Femur (tissue), 1 donor: ENCODE measurements at regions not wholly inside any gene's neighbourhood (a gene's known extent, or its start where the extent isn't known, plus 50 kb on each side); places are given as distances from the start of the nearest gene placed in this dataset.
"Not testable (repeated sequence)": the region's sequence is repeated elsewhere in the genome, so short reads cannot be mapped to it uniquely, and the experiment has no call there.

ENCODE experiments used
- DNase-seq: peaks from one replicate; pipeline ENCODE4 v3.0.0-alpha.2; 2017

GRCh38 chr2:16195681-16196070, 255.3 kb downstream of the MYCN start:
- no peak for DNase-seq

DNA sequence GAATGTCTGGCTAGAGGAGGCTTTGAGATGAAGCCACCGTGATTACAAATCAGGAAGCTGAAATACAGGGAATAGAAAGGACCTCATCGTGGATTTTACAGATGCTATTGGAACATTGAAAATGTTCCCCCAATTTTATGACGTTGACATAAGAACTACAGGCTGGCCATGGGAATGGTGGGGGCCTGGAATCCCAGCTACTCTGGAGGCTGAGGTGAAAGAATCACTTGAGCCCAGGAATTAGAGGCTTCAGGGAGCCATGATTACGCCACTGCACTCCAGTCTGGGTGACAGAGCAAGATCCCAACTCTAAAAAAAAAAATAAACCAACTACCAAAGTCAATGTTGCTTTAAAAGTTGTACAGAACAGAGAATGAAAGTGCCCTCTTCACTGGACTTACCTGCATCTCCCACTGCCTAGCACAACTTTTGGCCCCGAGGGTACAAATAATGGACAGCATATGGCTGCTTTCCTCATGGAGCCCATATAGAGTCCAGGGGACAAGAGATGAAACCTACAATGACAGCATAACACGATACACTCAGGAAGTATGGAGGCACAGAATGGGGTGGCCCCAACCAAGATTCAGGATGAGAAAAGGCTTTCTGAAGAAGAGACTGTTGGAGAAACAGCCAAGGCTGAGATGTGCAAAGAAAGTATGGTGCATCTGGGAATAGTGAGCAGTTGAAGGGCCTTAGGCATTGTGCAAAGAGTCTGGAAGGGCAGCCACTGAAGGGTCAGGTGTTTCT, 254.8 kb downstream of the MYCN start:
- no peak for DNase-seq

DNA sequence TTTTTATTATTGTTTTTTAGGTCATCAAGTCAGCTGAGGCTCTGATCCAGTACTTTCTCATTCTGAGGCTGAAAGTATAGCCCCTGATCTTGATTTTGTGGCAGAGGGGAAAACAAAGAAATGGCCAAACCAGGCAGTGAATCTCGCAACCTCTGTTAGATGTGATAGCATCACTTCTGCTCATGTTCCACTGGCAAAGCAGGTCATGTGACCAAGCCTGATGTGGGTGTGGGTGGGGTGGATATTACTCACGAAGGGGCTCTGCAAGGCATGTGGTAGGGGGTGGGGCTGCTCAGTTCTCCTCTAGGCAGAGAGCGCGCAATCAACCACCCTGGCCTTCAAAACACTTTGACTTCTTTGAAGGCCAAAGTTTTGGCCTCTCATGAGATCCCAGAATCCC, 254.2 kb downstream of the MYCN start:
- DNase-seq: no peak

DNA sequence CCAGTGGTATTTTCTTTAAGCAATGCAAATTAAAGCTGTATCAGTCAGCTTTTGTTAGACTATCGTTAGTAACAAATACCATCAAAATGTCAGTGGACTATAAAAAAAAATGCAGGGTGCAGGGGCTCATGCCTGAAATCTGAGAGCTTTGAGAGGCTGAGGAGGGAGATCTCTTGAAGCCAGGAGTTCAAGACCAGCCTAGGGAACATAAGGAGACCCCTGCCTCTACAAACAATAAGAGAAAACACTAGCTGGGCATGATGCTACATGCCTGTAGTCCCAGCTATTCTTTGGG, 253.7 kb downstream of the MYCN start:
- DNase-seq: no peak

DNA sequence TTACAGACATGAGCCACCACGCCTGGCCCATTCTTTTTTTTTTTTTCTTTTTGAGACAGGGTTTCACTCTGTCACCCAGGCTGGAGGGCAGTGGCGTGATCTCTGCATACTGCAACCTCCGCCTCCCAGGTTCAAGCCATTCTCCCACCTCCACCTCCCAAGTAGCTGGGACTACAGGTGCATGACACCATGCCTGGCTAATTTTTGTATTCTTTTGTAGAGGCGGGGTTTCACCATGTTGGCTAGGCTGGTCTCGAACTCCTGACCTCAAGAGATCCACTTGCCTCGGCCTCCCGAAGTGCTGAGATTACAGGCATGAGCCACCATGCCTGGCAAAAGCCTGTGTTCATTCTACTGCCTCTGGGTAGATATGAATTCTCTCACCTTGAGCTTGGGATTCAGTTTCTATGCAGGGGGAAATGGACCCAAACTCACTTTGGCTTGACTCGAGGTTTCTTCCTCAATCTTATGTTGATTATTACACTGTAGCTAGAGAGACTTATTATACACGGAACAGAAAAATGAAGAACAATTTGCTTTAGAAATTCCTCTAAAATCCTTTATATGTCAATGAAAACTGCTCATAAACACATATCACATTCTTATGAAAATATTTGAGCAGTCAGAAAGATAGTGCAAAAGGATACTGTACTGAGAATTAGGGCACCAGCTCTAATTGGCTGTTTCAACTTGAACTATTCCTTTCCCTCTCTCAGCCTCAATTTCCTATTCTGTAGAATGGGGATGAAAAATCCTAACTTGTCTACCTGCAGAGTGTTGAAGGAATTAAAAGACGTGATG, 252.3 kb downstream of the MYCN start:
- DNase-seq: no peak

DNA sequence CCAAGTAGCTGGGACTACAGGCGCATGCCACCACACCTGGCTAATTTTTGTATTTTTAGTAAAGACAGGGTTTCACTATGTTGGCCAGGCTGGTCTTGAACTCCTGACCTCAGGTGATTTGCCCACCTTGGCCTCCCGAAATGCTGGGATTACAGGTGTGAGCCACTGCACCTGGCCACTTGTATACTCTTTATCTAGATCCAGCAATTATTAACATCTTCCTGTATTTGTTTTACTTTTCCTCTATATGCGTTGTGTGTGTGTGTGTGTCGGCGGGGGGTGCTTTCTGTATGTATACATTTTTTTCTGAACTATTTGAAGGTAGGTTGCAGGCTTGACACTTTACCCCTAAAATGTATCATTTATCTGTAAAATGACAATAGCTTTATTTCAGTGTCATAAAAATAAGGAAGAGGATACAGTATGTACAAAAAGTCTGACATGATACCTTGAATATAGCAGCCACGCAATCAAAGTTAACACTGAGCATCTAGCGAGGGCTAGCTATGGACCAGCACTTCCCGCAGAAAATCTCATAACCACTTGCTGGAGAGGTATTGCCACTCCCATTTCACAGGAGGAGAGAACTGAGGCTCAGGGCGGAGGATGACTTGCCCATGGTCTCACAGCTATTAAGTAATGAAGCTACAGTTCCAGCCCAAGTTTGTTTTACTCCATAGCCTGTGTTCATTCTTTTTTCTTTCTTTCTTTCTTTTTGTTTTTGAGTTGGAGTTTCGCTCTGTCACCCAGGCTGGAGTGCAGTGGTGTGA, 251.3 kb downstream of the MYCN start:
- DNase-seq: no peak

GRCh38 chr2:16190446-16191270, 250.3 kb downstream of the MYCN start:
- no peak for DNase-seq

DNA sequence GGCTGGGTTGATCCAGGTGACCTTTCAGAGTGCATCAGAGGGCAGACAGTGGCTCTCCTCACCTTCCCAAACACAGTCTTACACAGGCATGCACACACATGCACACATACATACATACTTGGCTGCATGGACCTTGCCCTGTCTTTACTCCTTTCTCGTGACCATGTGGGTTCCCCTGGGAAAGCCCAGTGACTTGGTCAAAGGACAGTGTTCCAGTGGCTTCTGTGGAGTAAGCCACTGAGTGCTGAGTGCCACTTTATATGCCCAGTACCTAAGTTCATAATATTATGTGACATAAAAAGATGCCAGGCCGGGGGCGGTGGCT, 249.4 kb downstream of the MYCN start:
- no peak for DNase-seq

DNA sequence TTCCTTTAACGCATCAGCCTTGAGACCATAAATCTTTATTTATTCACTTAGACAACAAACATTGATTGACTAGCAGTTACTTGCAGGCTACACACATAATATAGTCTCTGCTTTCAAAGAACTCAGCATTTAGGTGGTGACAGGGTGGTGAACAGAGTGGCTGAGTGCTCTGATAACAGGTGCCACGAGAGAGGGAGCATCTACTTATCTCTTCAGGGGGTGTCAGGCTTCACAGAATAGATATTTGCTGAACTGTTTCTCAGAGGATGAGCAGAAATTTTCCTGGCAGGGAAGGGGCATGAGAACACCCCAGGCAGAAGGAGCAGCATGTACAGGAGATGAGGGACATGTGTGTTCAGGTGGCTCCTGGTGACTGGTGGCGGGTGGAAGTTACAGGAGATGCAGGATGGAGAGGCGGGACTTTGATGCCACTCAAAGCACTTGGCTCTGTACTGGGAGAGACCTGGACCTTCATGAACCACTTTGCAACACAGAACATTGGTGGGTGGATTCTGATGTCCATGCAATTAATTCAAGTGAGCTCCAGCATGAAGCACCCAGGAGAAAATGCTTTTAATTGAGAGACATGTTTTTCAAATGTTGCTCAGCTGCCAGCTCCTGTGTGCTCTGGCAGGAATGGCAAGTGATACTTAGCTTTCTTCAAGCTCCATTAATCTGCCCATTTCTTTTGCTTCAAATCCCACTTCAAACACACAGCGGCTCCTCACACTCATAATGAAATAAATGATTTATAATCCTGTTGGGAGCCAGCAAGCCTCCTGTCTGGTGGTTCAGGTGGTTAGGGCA, 248.9 kb downstream of the MYCN start:
- no peak for DNase-seq

- DNase-seq: no peak
Observed at GRCh38 chr2:16188261-16188890, 248.0 kb downstream of the MYCN start.

GRCh38 chr2:16187482-16187817, 247.1 kb downstream of the MYCN start:
- no peak for DNase-seq

GRCh38 chr2:16186661-16187481, 246.5 kb downstream of the MYCN start:
- DNase-seq: no peak

DNA sequence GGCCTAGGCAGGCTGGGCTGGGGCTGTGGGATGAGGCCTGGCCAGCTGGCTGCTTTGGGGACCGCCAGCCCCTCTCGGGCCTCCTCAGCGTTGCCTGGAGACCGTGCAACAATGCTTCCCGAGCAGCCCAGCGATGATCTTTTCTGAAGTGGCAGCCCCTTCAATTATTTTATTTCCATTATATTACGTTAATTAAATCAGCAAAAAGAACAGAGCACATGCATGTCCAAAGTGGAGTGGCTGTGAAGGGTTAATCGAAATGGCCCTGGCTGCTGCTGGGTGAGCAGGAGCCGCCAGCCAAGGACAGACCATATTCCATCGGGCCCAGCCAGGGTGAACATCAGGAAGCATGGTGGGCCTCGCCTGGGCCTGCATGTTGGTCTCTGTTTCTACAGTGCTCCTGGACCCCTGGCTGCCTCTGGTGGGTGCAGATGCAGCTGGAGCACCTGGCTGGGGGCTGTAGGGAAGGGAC, 245.5 kb downstream of the MYCN start:
- no peak for DNase-seq

GRCh38 chr2:16184945-16185660, 244.8 kb downstream of the MYCN start:
- no peak for DNase-seq

DNA sequence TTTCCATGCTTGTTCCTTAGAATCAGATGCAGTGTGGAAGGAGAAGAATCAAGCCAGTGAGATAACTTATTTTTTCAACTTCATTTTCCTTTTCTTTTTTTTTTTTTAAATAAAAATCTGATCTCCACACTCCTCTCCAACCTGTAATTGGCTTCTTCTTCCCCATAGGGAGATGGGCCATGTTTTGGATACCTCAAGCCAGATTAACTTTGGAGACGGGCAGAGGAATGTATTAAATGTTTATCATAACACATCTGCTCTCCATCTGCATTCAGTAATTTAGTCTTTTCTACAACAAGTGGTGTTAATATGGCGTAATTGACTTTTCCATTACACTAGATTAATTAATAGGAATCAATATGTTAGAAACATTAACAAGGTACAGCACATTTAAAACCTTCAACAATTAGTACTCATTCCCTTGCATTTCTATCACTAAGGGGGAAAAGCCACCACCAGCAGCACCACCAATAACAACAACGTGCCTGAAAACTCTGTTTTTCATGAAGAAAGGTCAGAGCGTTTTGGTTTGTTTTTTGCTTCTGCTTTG, 244.1 kb downstream of the MYCN start:
- no peak for DNase-seq

DNA sequence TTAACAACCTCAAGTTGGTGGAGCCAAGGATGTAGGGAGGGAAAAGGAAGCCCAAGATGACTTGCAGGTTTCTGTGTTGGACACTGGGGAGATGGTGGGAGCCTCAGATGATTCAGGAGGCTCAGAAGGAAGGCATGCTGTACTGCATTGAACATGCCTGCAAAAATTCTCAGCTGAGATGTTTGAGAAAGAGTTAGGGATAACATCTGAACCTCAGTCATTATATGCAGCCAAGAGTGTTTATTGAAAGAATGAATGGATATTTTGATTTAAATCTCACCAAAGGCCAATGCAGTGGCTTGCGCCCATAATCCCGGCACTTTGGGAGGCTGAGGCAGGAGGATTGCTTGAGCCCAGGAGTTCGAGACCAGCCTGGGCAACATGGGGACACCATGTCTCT, 243.0 kb downstream of the MYCN start:
- no peak for DNase-seq

DNA sequence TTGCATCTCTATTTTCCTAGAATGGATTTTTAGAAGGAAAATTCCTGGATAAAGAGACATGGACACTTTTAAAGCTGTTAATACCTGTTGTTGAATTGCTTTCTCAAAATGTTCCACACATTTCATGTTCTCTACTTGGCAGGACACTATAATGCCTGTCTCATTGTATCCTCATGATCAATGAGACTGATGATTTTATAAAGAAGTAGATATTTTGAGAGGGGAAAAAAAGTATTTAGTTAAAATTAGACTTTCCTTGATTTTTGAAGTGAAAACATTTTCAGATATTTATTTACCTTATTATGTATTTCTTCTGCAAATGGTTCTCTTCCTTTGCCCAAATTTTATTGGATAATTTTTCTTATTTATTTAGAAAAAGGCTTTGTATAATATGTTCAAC, 242.5 kb downstream of the MYCN start:
- DNase-seq: no peak

- not testable (repeated sequence) for DNase-seq
Observed at GRCh38 chr2:16182311-16182815, 242.0 kb downstream of the MYCN start.

DNA sequence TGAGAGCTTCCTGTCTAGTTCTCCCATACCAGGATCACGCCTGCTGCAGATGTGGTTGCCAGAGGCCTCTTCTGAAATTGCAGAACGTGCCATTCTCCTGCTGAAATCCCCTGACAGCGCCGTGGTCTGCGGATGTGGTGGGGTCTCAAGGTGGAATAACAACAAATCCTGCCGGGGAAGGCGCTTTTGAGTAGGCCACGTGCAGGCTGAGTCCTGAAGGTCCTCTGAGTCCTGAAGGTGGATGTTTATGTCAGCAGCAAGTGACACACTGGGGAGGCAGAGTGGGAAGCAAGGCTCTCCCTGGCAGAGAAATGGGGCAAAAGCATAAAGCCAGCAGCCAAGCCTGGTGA, 241.4 kb downstream of the MYCN start:
- no peak for DNase-seq
